ENCODE measurements at regions not wholly inside any gene's neighbourhood (a gene's known extent, or its start where the extent isn't known, plus 50 kb on each side); places are given as distances from the start of the nearest gene placed in this dataset.

GRCh38 chr20:56839222-56839621 lies 210.1 kb downstream of the TFAP2C start:
- WGBS, 3 donors, result 41 to 90% (median 89%) methylated on average over 1 to 2 of the region's 2 CpGs
- intact Hi-C loops (cut with DNase I), result no loop called here
- H3K27ac ChIP-seq, result no peak overlapping the region
- no peaks in the 10 kb centered on the region for H3K4me1 ChIP-seq (ENCODE audit: insufficient read depth)
- no peak for DNase-seq
- H3K4me3 ChIP-seq, result no peak overlapping the region
- H3K9me3 ChIP-seq, result no peaks in the 10 kb centered on the region
- H3K36me3 ChIP-seq, result no peaks in the 10 kb centered on the region
- no peaks in the 10 kb centered on the region for H3K27me3 ChIP-seq
- TF ChIP-seq EP300 (IDR thresholded peaks at IDR 0.05), result no peak
- TF ChIP-seq CTCF (IDR thresholded peaks at IDR 0.05), result no peak
- no peak for TF ChIP-seq POLR2A (IDR thresholded peaks at IDR 0.05)

GRCh38 chr20:56839786-56840185 lies 210.7 kb downstream of the TFAP2C start:
- TF ChIP-seq CTCF (IDR thresholded peaks at IDR 0.05), result no peak
- no peak for TF ChIP-seq EP300 (IDR thresholded peaks at IDR 0.05)
- no peak for TF ChIP-seq POLR2A (IDR thresholded peaks at IDR 0.05)
- 56 to 79% (median 68%) methylated on average over 5 of the region's 5 CpGs for WGBS, 3 donors
- no peak for DNase-seq

GRCh38 chr20:56840716-56841261 lies 211.7 kb downstream of the TFAP2C start:
- whole genome bisulfite sequencing, 3 donors, result 49 to 61% (median 52%) methylated on average over 3 of the region's 3 CpGs
- H3K4me1 ChIP-seq (ENCODE audit: insufficient read depth), result no peaks in the 10 kb centered on the region

More at GRCh38 chr20:56839786-56840185, 210.7 kb downstream of the TFAP2C start:
- intact Hi-C loops (cut with DNase I), result no loop called here
- Histone ChIP-seq H3K36me3 (no peaks in the 10 kb centered on the region), H3K9me3 (no peaks in the 10 kb centered on the region), H3K4me3 (no peak overlapping the region), H3K27ac (no peak overlapping the region), H3K4me1 (ENCODE audit: insufficient read depth) (no peaks in the 10 kb centered on the region), H3K27me3 (no peaks in the 10 kb centered on the region)

GRCh38 chr20:56841346-56841908 lies 212.3 kb downstream of the TFAP2C start:
- WGBS, 3 donors, result 16 to 22% (median 17%) methylated on average over 6 of the region's 6 CpGs
- Histone ChIP-seq H3K36me3 (no peaks in the 10 kb centered on the region), H3K27me3 (no peaks in the 10 kb centered on the region), H3K9me3 (no peaks in the 10 kb centered on the region), H3K4me1 (ENCODE audit: insufficient read depth) (no peaks in the 10 kb centered on the region), H3K27ac (no peak overlapping the region), H3K4me3 (no peak overlapping the region)
- TF ChIP-seq POLR2A (IDR thresholded peaks at IDR 0.05) (no peak), CTCF (IDR thresholded peaks at IDR 0.05) (no peak)
- intact Hi-C loops (cut with DNase I), result no loop called here
- no peak for DNase-seq

More at GRCh38 chr20:56840716-56841261, 211.7 kb downstream of the TFAP2C start:
- Histone ChIP-seq H3K36me3 (no peaks in the 10 kb centered on the region), H3K9me3 (no peaks in the 10 kb centered on the region), H3K27ac (no peak overlapping the region), H3K27me3 (no peaks in the 10 kb centered on the region), H3K4me3 (no peak overlapping the region)
- no peak for DNase-seq
- TF ChIP-seq POLR2A (IDR thresholded peaks at IDR 0.05) (no peak), EP300 (IDR thresholded peaks at IDR 0.05) (no peak), CTCF (IDR thresholded peaks at IDR 0.05) (no peak)
- intact Hi-C loops (cut with DNase I), result no loop called here
